Keratinocyte (primary cell): ENCODE measurements at regions not wholly inside any gene's neighbourhood (a gene's known extent, or its start where the extent isn't known, plus 50 kb on each side); places are given as distances from the start of the nearest gene placed in this dataset.
"Not testable (repeated sequence)": the region's sequence is repeated elsewhere in the genome, so short reads cannot be mapped to it uniquely, and the experiment has no call there.

Source experiments
- DNase-seq: peaks from one replicate; pipeline ENCODE4 v3.0.0-alpha.2; 2011; ENCODE audit warnings: low read depth, missing footprints, low spot score
- FAIRE-seq: peaks from 2 replicates; lab custom pipeline; 2011; peaks lifted over from hg19 to GRCh38; lab: Jason Lieb, UNC
- H2AFZ ChIP-seq: 2 replicates; pipeline ENCODE4 v1.6.0; 2012; ENCODE audit warnings: low read length, control low read depth, inconsistent platforms; ENCODE audit not compliant: control insufficient read depth
- H3K27ac ChIP-seq: 2 replicates; pipeline ENCODE4 v1.5.1; 2011; ENCODE audit warnings: low read length; ENCODE audit not compliant: control insufficient read depth, insufficient read depth
- H3K27me3 ChIP-seq: 3 replicates; pipeline ENCODE4 v1.6.0; 2011; ENCODE audit warnings: low read length; ENCODE audit not compliant: control insufficient read depth, insufficient read depth; ENCODE audit errors: extremely low read depth
- H3K36me3 ChIP-seq, 2 experiments: 2 replicates in 1 of 2; 3 replicates in 1 of 2; pipeline ENCODE4 v1.5.1; 2011; ENCODE audit warnings: low read length in 2 of 2, mild to moderate bottlenecking in 1 of 2; ENCODE audit not compliant: control insufficient read depth in 2 of 2, insufficient read depth in 2 of 2; ENCODE audit errors: extremely low read depth in 1 of 2
- H3K4me1 ChIP-seq: 3 replicates; pipeline ENCODE4 v1.5.1; 2011; ENCODE audit warnings: low read length; ENCODE audit not compliant: control insufficient read depth, insufficient read depth; ENCODE audit errors: extremely low read depth
- H3K4me2 ChIP-seq: 3 replicates; pipeline ENCODE4 v1.6.0; 2011; ENCODE audit warnings: low read depth, low read length; ENCODE audit not compliant: control insufficient read depth, insufficient read depth; ENCODE audit errors: extremely low read depth
- H3K4me3 ChIP-seq, 3 experiments: fragments of 200-600 bp in 1 of 3; sonication (generic) in 1 of 3; 2 replicates in 2 of 3; 3 replicates in 1 of 3; pipeline ENCODE4 v1.5.1; 2011 to 2016; ENCODE audit warnings: low read length in 3 of 3, mild to moderate bottlenecking in 3 of 3, control low read depth in 2 of 3, inconsistent platforms in 1 of 3, low read depth in 1 of 3, mixed read lengths in 1 of 3, mixed run types in 1 of 3, moderate library complexity in 1 of 3; ENCODE audit not compliant: control insufficient read depth in 2 of 3, insufficient read depth in 2 of 3; ENCODE audit errors: extremely low read depth in 1 of 3
- H3K79me2 ChIP-seq: 2 replicates; pipeline ENCODE4 v1.6.0; 2012; ENCODE audit warnings: low read length; ENCODE audit not compliant: control insufficient read depth, insufficient read depth
- H3K9ac ChIP-seq: 3 replicates; pipeline ENCODE4 v1.6.0; 2011; ENCODE audit warnings: low read length; ENCODE audit not compliant: control insufficient read depth, insufficient read depth; ENCODE audit errors: extremely low read depth
- H3K9me1 ChIP-seq: 3 replicates; pipeline ENCODE4 v1.6.0; 2011; ENCODE audit warnings: low read length; ENCODE audit not compliant: control insufficient read depth, insufficient read depth; ENCODE audit errors: extremely low read depth
- H3K9me3 ChIP-seq: 2 replicates; pipeline ENCODE4 v1.5.1; 2012; ENCODE audit warnings: low read depth, low read length; ENCODE audit not compliant: control insufficient read depth
- H4K20me1 ChIP-seq: 3 replicates; pipeline ENCODE4 v1.6.0; 2011; ENCODE audit warnings: low read length; ENCODE audit not compliant: control insufficient read depth, insufficient read depth; ENCODE audit errors: extremely low read depth
- EZH2 ChIP-seq: IDR thresholded peaks from one replicate; pipeline ENCODE4 v1.6.1; 2012; ENCODE audit warnings: inconsistent platforms, mild to moderate bottlenecking, low read length, moderate library complexity
- dilution Hi-C: fragments of 300-500 bp; cut with MboI; formaldehyde crosslinking; loops from one replicate; pipeline ENCODE4 v1.7.0; 2020; ENCODE audit warnings: low sequenced_read_pairs; ENCODE audit not compliant: extremely low pct_ligation_motif_present
- TF ChIP-seq, protein P1 (sequence below), 3 experiments: IDR thresholded peaks in 1 of 3; conservative IDR thresholded peaks in 1 of 3; optimal IDR thresholded peaks in 1 of 3; 2 replicates in 2 of 3; 3 replicates in 1 of 3; pipeline versions ENCODE3 to v1.5.1; 2011; ENCODE audit warnings: low read length in 3 of 3, mild to moderate bottlenecking in 3 of 3, moderate library complexity in 2 of 3, control low read depth in 1 of 3, inconsistent platforms in 1 of 3; ENCODE audit not compliant: insufficient read depth in 2 of 3; ENCODE audit errors: extremely low read depth in 1 of 3

DNA sequence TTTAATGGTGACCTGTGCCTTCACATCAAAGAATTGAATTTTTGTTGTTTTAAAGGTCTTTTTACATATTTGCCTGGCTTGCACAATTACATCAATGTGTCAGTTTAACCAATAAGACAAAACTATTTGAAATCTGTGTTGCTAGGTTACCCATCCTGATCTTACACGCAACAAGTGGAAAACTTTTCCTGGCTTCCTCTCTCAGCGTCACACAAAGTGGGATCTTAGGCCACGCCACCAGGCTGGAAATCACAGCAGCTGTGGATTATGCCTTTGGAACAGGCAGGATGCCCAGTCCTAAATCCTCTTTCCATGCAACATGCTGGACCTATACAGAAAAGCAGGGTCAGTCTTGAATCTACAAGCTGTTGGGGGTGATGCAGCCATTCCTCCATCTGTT lies 298.2 kb upstream of the HNRNPA3 start:
- Histone ChIP-seq H3K36me3 (no peaks in the 10 kb centered on the region), H2AFZ (no peak overlapping the region), H3K9ac (no peak overlapping the region), H3K4me2 (no peak overlapping the region), H3K79me2 (no peaks in the 10 kb centered on the region), H4K20me1 (no peaks in the 10 kb centered on the region), H3K4me1 (no peaks in the 10 kb centered on the region), H3K27ac (no peak overlapping the region), H3K27me3 (no peaks in the 10 kb centered on the region), H3K9me1 (no peaks in the 10 kb centered on the region), H3K9me3 (no peaks in the 10 kb centered on the region), H3K4me3 (no peak overlapping the region)
- FAIRE-seq: no peak
- dilution Hi-C loops: no loop called here
- DNase-seq: no peak
- TF ChIP-seq, protein P1, sequence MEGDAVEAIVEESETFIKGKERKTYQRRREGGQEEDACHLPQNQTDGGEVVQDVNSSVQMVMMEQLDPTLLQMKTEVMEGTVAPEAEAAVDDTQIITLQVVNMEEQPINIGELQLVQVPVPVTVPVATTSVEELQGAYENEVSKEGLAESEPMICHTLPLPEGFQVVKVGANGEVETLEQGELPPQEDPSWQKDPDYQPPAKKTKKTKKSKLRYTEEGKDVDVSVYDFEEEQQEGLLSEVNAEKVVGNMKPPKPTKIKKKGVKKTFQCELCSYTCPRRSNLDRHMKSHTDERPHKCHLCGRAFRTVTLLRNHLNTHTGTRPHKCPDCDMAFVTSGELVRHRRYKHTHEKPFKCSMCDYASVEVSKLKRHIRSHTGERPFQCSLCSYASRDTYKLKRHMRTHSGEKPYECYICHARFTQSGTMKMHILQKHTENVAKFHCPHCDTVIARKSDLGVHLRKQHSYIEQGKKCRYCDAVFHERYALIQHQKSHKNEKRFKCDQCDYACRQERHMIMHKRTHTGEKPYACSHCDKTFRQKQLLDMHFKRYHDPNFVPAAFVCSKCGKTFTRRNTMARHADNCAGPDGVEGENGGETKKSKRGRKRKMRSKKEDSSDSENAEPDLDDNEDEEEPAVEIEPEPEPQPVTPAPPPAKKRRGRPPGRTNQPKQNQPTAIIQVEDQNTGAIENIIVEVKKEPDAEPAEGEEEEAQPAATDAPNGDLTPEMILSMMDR (optimal IDR thresholded peaks at IDR 0.05 in 1 of 3, IDR thresholded peaks at IDR 0.05 in 1 of 3, conservative IDR thresholded peaks at IDR 0.05 in 1 of 3; ENCODE audit: extremely low read depth in 1 of 3, insufficient read depth in 2 of 3, low read length in 3 of 3): no peak
- TF ChIP-seq EZH2: no peak

DNA sequence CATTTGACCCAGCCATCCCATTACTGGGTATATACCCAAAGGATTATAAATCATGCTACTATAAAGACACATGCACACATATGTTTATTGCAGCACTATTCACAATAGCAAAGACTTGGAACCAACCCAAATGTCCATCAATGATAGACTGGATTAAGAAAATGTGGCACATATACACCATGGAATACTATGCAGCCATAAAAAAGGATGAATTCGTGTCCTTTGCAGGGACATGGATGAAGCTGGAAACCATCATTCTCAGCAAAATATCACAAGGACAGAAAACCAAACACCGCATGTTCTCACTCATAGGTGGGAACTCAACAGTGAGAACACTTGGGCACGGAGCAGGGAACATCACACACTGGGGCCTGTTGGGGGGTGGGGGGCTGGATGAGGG lies 290.0 kb upstream of the HNRNPA3 start:
- H3K4me1 ChIP-seq, H3K27me3 ChIP-seq, FAIRE-seq, H3K36me3 ChIP-seq, H3K9me1 ChIP-seq, H2AFZ ChIP-seq, H4K20me1 ChIP-seq, dilution Hi-C loops, H3K27ac ChIP-seq, DNase-seq, H3K9me3 ChIP-seq, H3K4me2 ChIP-seq, H3K79me2 ChIP-seq, H3K4me3 ChIP-seq, H3K9ac ChIP-seq: not testable (repeated sequence)

DNA sequence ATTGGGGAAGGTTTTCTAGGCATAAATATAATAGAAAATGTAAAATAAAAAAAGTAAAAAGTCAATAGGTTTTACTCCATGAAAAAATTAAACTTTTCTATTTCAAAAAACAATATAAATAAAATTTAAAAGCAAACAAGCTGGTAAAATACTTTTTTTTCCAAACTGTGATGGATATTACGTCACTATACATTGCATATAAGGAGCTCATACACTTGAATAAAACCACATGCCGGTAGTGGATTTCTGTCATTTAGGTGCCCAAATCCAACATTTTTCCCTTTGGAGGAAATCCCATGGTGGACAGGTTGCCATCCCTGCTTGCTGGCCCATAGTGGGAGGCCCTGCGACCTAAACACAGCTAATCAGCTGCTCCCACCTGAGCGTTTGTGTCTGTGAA lies 289.4 kb upstream of the HNRNPA3 start:
- Histone ChIP-seq H2AFZ (no peak overlapping the region), H3K4me2 (no peak overlapping the region), H3K27me3 (no peaks in the 10 kb centered on the region), H3K4me3 (no peak overlapping the region), H3K4me1 (no peaks in the 10 kb centered on the region), H3K36me3 (no peaks in the 10 kb centered on the region), H3K27ac (no peak overlapping the region), H3K9me3 (no peaks in the 10 kb centered on the region), H3K9me1 (no peaks in the 10 kb centered on the region), H4K20me1 (no peaks in the 10 kb centered on the region), H3K79me2 (no peaks in the 10 kb centered on the region), H3K9ac (no peak overlapping the region)
- DNase-seq (no peak), FAIRE-seq (no peak)
- dilution Hi-C loops: no loop called here
- TF ChIP-seq, protein P1 (optimal IDR thresholded peaks at IDR 0.05 in 1 of 3, IDR thresholded peaks at IDR 0.05 in 1 of 3, conservative IDR thresholded peaks at IDR 0.05 in 1 of 3; ENCODE audit: extremely low read depth in 1 of 3, insufficient read depth in 2 of 3, low read length in 3 of 3): no peak
- no peak for TF ChIP-seq EZH2
